22Rv1 (cell line): ENCODE measurements at regions not wholly inside any gene's neighbourhood (a gene's known extent, or its start where the extent isn't known, plus 50 kb on each side); places are given as distances from the start of the nearest gene placed in this dataset.

Source experiments
- H3K27ac ChIP-seq: fragments of 450-650 bp; 2 replicates; pipeline ENCODE4 v1.5.1; 2017
- CTCF ChIP-seq: fragments of 450-650 bp; IDR thresholded peaks from 2 replicates; pipeline ENCODE4 v1.5.1; 2017; ENCODE audit warnings: mild to moderate bottlenecking
- ZFX ChIP-seq: fragments of 450-650 bp; IDR thresholded peaks from 2 replicates; pipeline ENCODE4 v1.6.1; 2017; ENCODE audit warnings: antibody characterized with exemption, borderline replicate concordance

GRCh38 chr22:34588871-34589545 lies 476.9 kb upstream of the ISX start:
- TF ChIP-seq CTCF, result no peak
- TF ChIP-seq ZFX, result no peak
- H3K27ac ChIP-seq, result no peak overlapping the region

GRCh38 chr22:34592123-34592740 lies 473.7 kb upstream of the ISX start:
- TF ChIP-seq CTCF (no peak), ZFX (no peak)

GRCh38 chr22:34599567-34599966 lies 466.4 kb upstream of the ISX start:
- no peak overlapping the region for H3K27ac ChIP-seq
- TF ChIP-seq ZFX (no peak), CTCF (no peak)

More at GRCh38 chr22:34592123-34592740, 473.7 kb upstream of the ISX start:
- no peak overlapping the region for H3K27ac ChIP-seq

- TF ChIP-seq CTCF, result no peak
- no peak overlapping the region for H3K27ac ChIP-seq
These were observed 461.6 kb upstream of the ISX start for GRCh38 chr22:34604312-34604711.

- TF ChIP-seq ZFX, result no peak
- TF ChIP-seq CTCF, result no peak
- no peak overlapping the region for H3K27ac ChIP-seq
These were observed 457.9 kb upstream of the ISX start for GRCh38 chr22:34608106-34608505.

GRCh38 chr22:34608540-34609115 lies 457.3 kb upstream of the ISX start:
- no peak overlapping the region for H3K27ac ChIP-seq
- TF ChIP-seq ZFX (no peak), CTCF (no peak)

GRCh38 chr22:34609646-34610045 lies 456.3 kb upstream of the ISX start:
- H3K27ac ChIP-seq, result no peak overlapping the region
- no peak for TF ChIP-seq CTCF
